ENCODE measurements at regions not wholly inside any gene's neighbourhood (a gene's known extent, or its start where the extent isn't known, plus 50 kb on each side); places are given as distances from the start of the nearest gene placed in this dataset.

- TF ChIP-seq NR2F2 (IDR thresholded peaks at IDR 0.05) (no peak), ATF3 (IDR thresholded peaks at IDR 0.05) (no peak), SP1 (IDR thresholded peaks at IDR 0.05) (no peak), HNF4A (conservative IDR thresholded peaks at IDR 0.05) (no peak), GABPA (IDR thresholded peaks at IDR 0.05 in 1 of 2, conservative IDR thresholded peaks at IDR 0.05 in 1 of 2) (no peak), HNF4G (IDR thresholded peaks at IDR 0.05) (no peak), RAD21 (IDR thresholded peaks at IDR 0.05) (no peak), RXRA (IDR thresholded peaks at IDR 0.05) (no peak)
- TF ChIP-seq, protein P1, sequence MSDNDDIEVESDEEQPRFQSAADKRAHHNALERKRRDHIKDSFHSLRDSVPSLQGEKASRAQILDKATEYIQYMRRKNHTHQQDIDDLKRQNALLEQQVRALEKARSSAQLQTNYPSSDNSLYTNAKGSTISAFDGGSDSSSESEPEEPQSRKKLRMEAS (IDR thresholded peaks at IDR 0.05) = no peak
- 67% methylated on average over 2 of the region's 2 CpGs for WGBS
- Histone ChIP-seq H3K4me1 (ENCODE audit: control insufficient read depth in 4 of 4, insufficient read depth in 4 of 4, low read length in 3 of 4) (no peaks in the 10 kb centered on the region), H3K9ac (ENCODE audit: low read depth in 1 of 2, low read length in 2 of 2) (no peak overlapping the region), H3K27ac (ENCODE audit: low read depth in 1 of 2, low read length in 2 of 2) (no peak overlapping the region), H3K27me3 (ENCODE audit: control insufficient read depth in 4 of 4, insufficient read depth in 4 of 4, low read length in 3 of 4) (peaks cover 0 to 2% (median 0%) of the 10 kb centered on the region in 4 donors), H3K4me3 (ENCODE audit: low read depth in 1 of 3, low read length in 3 of 3) (no peak overlapping the region), H3K9me3 (ENCODE audit: control insufficient read depth in 4 of 4, low read length in 3 of 4) (no peaks in the 10 kb centered on the region), H3K36me3 (ENCODE audit: control insufficient read depth in 4 of 4, insufficient read depth in 3 of 4, low read depth in 1 of 4, low read length in 3 of 4) (no peaks in the 10 kb centered on the region)
- no peak for DNase-seq (ENCODE audit: low spot score)
Measured at GRCh38 chr3:132145833-132146232, 111.0 kb upstream of the CPNE4 start.

GRCh38 chr3:132154619-132155018 is 119.8 kb upstream of the CPNE4 start:
- 72% methylated on average over 5 of the region's 5 CpGs for WGBS
- no peak for DNase-seq (ENCODE audit: low spot score)

More at GRCh38 chr3:132154619-132155018, 119.8 kb upstream of the CPNE4 start:
- Histone ChIP-seq H3K27me3 (ENCODE audit: control insufficient read depth in 4 of 4, insufficient read depth in 4 of 4, low read length in 3 of 4) (peaks cover 0 to 2% (median 0%) of the 10 kb centered on the region in 4 donors), H3K9ac (ENCODE audit: low read depth in 1 of 2, low read length in 2 of 2) (no peak overlapping the region), H3K4me1 (ENCODE audit: control insufficient read depth in 4 of 4, insufficient read depth in 4 of 4, low read length in 3 of 4) (no peaks in the 10 kb centered on the region), H3K4me3 (ENCODE audit: low read depth in 1 of 3, low read length in 3 of 3) (no peak overlapping the region), H3K27ac (ENCODE audit: low read depth in 1 of 2, low read length in 2 of 2) (no peak overlapping the region), H3K9me3 (ENCODE audit: control insufficient read depth in 4 of 4, low read length in 3 of 4) (no peaks in the 10 kb centered on the region), H3K36me3 (ENCODE audit: control insufficient read depth in 4 of 4, insufficient read depth in 3 of 4, low read depth in 1 of 4, low read length in 3 of 4) (no peaks in the 10 kb centered on the region)
- no peak for TF ChIP-seq TAF1 (conservative IDR thresholded peaks at IDR 0.05)
- TF ChIP-seq HNF4G (IDR thresholded peaks at IDR 0.05) = no peak
- no peak for TF ChIP-seq NR2F2 (IDR thresholded peaks at IDR 0.05)
- no peak for TF ChIP-seq FOXA2 (IDR thresholded peaks at IDR 0.05)
- TF ChIP-seq YY1 (IDR thresholded peaks at IDR 0.05) = no peak
- TF ChIP-seq CTCF (IDR thresholded peaks at IDR 0.05; ENCODE audit: low read depth, low read length, missing input control) = no peak
- no peak for TF ChIP-seq FOXA1 (IDR thresholded peaks at IDR 0.05)
- TF ChIP-seq HNF4A (conservative IDR thresholded peaks at IDR 0.05) = no peak
- TF ChIP-seq RXRA (IDR thresholded peaks at IDR 0.05) = no peak
- TF ChIP-seq ATF3 (IDR thresholded peaks at IDR 0.05) = no peak
- TF ChIP-seq, protein P1 (IDR thresholded peaks at IDR 0.05) = no peak
- no peak for TF ChIP-seq SP1 (IDR thresholded peaks at IDR 0.05)
- TF ChIP-seq, protein P2, sequence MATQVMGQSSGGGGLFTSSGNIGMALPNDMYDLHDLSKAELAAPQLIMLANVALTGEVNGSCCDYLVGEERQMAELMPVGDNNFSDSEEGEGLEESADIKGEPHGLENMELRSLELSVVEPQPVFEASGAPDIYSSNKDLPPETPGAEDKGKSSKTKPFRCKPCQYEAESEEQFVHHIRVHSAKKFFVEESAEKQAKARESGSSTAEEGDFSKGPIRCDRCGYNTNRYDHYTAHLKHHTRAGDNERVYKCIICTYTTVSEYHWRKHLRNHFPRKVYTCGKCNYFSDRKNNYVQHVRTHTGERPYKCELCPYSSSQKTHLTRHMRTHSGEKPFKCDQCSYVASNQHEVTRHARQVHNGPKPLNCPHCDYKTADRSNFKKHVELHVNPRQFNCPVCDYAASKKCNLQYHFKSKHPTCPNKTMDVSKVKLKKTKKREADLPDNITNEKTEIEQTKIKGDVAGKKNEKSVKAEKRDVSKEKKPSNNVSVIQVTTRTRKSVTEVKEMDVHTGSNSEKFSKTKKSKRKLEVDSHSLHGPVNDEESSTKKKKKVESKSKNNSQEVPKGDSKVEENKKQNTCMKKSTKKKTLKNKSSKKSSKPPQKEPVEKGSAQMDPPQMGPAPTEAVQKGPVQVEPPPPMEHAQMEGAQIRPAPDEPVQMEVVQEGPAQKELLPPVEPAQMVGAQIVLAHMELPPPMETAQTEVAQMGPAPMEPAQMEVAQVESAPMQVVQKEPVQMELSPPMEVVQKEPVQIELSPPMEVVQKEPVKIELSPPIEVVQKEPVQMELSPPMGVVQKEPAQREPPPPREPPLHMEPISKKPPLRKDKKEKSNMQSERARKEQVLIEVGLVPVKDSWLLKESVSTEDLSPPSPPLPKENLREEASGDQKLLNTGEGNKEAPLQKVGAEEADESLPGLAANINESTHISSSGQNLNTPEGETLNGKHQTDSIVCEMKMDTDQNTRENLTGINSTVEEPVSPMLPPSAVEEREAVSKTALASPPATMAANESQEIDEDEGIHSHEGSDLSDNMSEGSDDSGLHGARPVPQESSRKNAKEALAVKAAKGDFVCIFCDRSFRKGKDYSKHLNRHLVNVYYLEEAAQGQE (IDR thresholded peaks at IDR 0.05) = no peak
- no peak for TF ChIP-seq RAD21 (IDR thresholded peaks at IDR 0.05)
- no peak for TF ChIP-seq ZBTB33 (IDR thresholded peaks at IDR 0.05)
- no peak for TF ChIP-seq GABPA (IDR thresholded peaks at IDR 0.05 in 1 of 2, conservative IDR thresholded peaks at IDR 0.05 in 1 of 2)
- TF ChIP-seq EGR1 (IDR thresholded peaks at IDR 0.05; ENCODE audit: low read depth in 2 of 2) = no peak

All from liver (tissue), 8 donors.